Muscle layer of colon (tissue), 2 donors: ENCODE measurements at regions not wholly inside any gene's neighbourhood (a gene's known extent, or its start where the extent isn't known, plus 50 kb on each side); places are given as distances from the start of the nearest gene placed in this dataset.
"Not testable (repeated sequence)": the region's sequence is repeated elsewhere in the genome, so short reads cannot be mapped to it uniquely, and the experiment has no call there.

Source experiments
- H3K27ac ChIP-seq: one replicate; pipeline ENCODE4 v1.7.0; 2013; ENCODE audit warnings: low read depth, mild to moderate bottlenecking, low read length, moderate library complexity
- H3K27me3 ChIP-seq, 2 donors: one replicate each; pipeline ENCODE4 v1.7.0; 2013; ENCODE audit warnings: low read length in 2 of 2, mild to moderate bottlenecking in 2 of 2; ENCODE audit not compliant: insufficient read depth in 2 of 2, control insufficient read depth in 1 of 2
- H3K36me3 ChIP-seq: one replicate; pipeline ENCODE4 v1.7.0; 2013; ENCODE audit warnings: mild to moderate bottlenecking, low read length; ENCODE audit not compliant: insufficient read depth
- H3K4me1 ChIP-seq: one replicate; pipeline ENCODE4 v1.7.0; 2013; ENCODE audit warnings: mild to moderate bottlenecking, low read length; ENCODE audit not compliant: insufficient read depth
- H3K4me3 ChIP-seq, 2 donors: one replicate each; pipeline ENCODE4 v1.7.0; 2013; ENCODE audit warnings: low read length in 2 of 2, low read depth in 1 of 2, mild to moderate bottlenecking in 1 of 2, moderate library complexity in 1 of 2
- H3K9ac ChIP-seq: one replicate; pipeline ENCODE4 v1.7.0; 2013; ENCODE audit warnings: low read length
- H3K9me3 ChIP-seq: one replicate; pipeline ENCODE4 v1.7.0; 2013; ENCODE audit warnings: mild to moderate bottlenecking, low read length
- donor health status: abdominal sarcoma.
- donor health status: Adenocarcinoma of cecum.

DNA sequence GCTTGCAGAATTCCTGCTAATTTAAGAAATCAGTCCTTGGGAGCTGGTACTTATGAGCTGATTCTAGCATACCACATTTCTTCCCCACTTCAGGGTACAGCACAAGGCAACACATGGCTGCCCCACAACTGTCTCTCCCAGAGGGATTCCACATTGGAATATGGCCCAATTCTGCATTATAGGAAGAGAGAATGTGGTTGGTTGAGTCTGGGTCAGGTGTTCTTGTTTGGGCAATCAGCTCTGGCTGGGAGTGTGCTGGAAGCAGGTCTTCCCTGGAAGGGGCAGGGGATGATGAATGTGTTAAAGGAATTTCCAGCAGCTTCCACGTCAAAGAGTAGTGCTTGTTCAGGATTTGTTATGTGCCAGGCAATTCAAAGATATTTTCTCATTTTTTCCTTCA lies 95.7 kb downstream of the BUB3 start:
- no peak overlapping the region for H3K27ac ChIP-seq
- H3K4me1 ChIP-seq = no peaks in the 10 kb centered on the region
- H3K9me3 ChIP-seq = no peaks in the 10 kb centered on the region
- H3K9ac ChIP-seq = no peak overlapping the region
- H3K36me3 ChIP-seq = no peaks in the 10 kb centered on the region
- no peaks in the 10 kb centered on the region for H3K27me3 ChIP-seq
- no peak overlapping the region for H3K4me3 ChIP-seq

DNA sequence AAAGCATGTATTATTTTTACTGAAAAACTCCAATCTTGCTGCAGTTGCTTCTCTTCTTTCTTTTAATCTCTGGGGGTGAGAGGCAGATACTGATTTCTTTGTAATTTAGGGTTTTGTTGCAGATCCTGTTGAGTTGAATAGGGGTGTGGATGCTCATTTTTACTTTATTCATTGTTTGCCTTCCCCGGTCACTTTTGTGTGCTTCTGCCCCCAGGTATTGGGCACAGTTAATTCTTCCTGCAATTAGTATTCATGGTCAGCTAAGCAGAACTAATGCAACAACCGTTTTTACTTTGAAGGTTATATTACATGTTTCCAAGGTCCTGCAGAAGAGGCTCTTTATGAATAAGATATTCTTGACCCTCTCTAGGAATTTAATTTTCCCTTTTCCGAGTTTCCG lies 96.4 kb downstream of the BUB3 start:
- Histone ChIP-seq H3K36me3 (no peaks in the 10 kb centered on the region), H3K27ac (no peak overlapping the region), H3K9ac (no peak overlapping the region), H3K4me1 (no peaks in the 10 kb centered on the region), H3K4me3 (no peak overlapping the region), H3K27me3 (no peaks in the 10 kb centered on the region), H3K9me3 (no peaks in the 10 kb centered on the region)

DNA sequence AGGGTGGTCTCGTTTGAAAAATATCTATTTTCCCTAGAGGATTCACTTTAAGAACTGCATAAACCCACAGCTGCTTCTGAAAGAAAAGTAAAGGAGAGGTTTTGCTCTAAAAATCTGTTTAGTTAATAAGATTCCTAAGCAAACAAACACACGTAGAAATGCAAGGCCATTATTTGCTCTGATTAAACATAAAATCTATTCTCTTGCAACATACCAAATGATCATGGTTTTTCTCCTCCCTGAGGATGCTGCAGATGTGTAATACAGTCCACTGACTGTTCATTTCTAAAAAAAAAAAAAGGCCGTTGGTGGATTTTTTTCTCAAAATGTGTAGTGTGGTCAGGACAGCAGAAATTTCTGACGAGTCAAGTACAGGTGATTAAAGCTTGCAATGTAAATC lies 98.6 kb downstream of the BUB3 start:
- Histone ChIP-seq H3K4me3 (no peak overlapping the region), H3K36me3 (no peaks in the 10 kb centered on the region), H3K4me1 (no peaks in the 10 kb centered on the region), H3K27ac (no peak overlapping the region), H3K9ac (no peak overlapping the region), H3K27me3 (no peaks in the 10 kb centered on the region), H3K9me3 (no peaks in the 10 kb centered on the region)

DNA sequence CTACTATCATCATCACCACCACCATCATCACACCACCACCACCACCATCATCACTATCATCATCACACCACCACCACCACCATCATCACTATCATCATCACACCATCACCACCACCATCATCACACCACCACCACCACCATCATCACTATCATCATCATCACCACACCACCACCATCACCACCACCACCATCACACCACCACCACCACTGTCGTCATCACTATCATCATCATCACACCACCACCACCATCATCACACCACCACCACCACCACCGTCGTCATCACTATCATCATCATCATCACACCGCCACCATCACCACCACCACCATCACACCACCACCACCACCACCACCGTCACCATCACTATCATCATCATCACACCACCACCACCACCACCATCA lies 100.1 kb downstream of the BUB3 start:
- H3K4me3 ChIP-seq, H3K9ac ChIP-seq, H3K4me1 ChIP-seq, H3K27ac ChIP-seq, H3K36me3 ChIP-seq, H3K9me3 ChIP-seq, H3K27me3 ChIP-seq: not testable (repeated sequence)

DNA sequence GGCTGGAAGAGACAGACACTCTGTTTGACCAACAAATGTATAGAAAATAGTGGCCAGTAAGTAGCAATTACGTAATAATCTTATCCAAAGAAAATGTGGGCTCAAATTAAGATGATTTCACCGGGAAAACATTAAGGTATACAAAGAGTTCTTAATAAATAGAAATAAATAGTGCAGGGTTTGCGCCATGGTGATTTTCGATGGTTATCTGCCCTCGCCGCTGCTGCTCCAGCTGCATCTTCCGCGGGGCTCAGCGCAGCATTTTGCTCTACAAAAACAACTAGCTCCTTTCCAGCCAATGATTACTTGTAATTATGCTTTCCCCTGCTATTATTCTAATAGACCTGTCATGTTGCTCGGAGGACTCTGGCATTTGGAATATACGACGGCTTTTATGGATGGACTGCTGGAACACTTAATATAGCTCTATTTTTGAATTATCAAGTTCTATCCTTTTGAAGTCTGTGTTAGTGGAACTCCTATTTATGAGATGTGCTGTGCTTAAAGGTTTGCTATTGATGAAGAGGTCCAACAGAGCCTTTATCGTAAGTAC lies 103.8 kb downstream of the BUB3 start:
- Histone ChIP-seq H3K27ac (no peak overlapping the region), H3K4me1 (no peaks in the 10 kb centered on the region)

DNA sequence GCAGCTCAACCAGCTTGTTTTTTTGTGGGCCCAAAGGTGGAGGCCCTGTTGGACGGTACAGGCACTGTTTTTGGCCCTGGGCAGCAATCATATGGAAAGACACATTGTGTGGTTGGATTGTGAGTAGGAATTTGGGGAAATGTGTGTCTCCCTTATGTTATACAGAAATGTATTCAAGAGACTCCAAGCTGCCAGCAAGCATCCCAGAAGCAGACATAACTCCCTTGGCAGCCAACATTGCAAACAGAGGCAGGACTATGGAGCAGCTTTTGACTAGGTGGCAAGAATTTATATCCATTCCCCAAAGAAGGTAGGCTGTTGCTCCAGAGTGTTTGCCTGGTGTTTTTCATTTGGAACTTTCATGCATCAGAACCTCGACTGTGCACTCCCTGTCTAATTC lies 104.9 kb downstream of the BUB3 start:
- H3K27ac ChIP-seq = no peak overlapping the region
- no peaks in the 10 kb centered on the region for H3K4me1 ChIP-seq
- no peaks in the 10 kb centered on the region for H3K9me3 ChIP-seq
- no peaks in the 10 kb centered on the region for H3K27me3 ChIP-seq
- no peak overlapping the region for H3K4me3 ChIP-seq
- no peaks in the 10 kb centered on the region for H3K36me3 ChIP-seq
- no peak overlapping the region for H3K9ac ChIP-seq

More for the DNA sequence above, 103.8 kb downstream of the BUB3 start:
- Histone ChIP-seq H3K27me3 (no peaks in the 10 kb centered on the region), H3K36me3 (no peaks in the 10 kb centered on the region), H3K9ac (no peak overlapping the region), H3K4me3 (no peak overlapping the region), H3K9me3 (no peaks in the 10 kb centered on the region)

DNA sequence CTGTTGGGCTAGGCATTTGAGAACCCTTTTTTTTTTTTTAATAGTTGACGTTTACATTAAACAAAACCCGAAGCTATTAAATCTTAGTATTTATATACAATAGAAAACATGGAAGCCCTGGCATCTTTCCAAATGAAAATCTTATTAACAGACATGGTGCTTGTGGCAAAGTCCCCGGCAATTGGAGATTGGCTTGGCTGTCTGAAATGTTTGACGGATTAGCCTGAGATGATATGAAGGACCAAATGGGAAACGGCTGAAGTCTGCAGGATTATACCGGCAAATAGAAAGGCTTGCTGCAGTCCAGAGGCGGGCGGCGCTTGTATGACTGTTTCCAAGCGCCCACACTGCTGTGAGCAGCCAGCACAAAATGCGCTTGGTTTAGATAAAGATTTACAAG lies 105.6 kb downstream of the BUB3 start:
- Histone ChIP-seq H3K27ac (no peak overlapping the region), H3K9me3 (no peaks in the 10 kb centered on the region), H3K27me3 (no peaks in the 10 kb centered on the region), H3K9ac (no peak overlapping the region), H3K4me3 (no peak overlapping the region), H3K36me3 (no peaks in the 10 kb centered on the region), H3K4me1 (no peaks in the 10 kb centered on the region)

DNA sequence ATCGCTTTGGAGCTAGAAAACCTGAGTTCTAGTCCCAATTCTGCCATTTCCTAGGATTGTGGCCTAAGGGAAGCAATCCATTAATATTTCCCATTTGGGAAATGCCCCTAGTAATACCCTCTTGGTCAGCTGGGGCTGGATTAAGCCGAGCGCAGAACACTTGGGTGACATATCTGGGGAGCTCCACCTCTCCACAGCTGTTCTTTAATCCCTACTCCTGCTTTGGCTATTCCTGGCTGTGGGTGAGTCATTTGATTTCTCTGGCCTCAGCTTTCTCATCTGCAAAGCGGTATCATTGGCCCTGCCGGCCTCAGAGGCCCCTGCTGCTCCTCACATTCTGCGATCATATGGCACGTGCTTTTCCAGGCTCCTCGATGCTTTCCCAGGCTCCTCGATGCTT lies 108.3 kb downstream of the BUB3 start:
- H3K4me3 ChIP-seq = no peak overlapping the region
- no peak overlapping the region for H3K27ac ChIP-seq
- H3K4me1 ChIP-seq = no peaks in the 10 kb centered on the region
- H3K27me3 ChIP-seq = no peaks in the 10 kb centered on the region
- no peaks in the 10 kb centered on the region for H3K9me3 ChIP-seq
- H3K36me3 ChIP-seq = no peaks in the 10 kb centered on the region
- H3K9ac ChIP-seq = no peak overlapping the region

DNA sequence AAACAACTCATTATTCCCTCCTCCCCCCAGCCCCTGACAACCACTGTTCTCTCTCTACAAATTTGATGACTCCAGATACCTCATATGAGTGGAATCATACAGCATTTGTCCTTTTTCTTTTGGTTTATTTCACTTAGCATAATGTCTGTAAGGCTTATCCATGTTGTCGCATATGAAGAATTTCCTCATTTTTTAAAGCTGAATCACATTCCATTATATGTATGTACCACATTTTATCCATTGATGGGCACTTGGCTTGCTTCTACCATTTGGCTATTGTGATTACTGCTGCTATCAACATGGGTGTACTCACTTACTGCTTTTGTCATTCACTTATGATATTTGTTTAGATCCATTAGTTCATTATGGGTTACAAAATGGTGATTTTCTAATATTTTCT lies 112.8 kb downstream of the BUB3 start:
- Histone ChIP-seq H3K36me3 (no peaks in the 10 kb centered on the region), H3K4me1 (no peaks in the 10 kb centered on the region), H3K9ac (no peak overlapping the region)

DNA sequence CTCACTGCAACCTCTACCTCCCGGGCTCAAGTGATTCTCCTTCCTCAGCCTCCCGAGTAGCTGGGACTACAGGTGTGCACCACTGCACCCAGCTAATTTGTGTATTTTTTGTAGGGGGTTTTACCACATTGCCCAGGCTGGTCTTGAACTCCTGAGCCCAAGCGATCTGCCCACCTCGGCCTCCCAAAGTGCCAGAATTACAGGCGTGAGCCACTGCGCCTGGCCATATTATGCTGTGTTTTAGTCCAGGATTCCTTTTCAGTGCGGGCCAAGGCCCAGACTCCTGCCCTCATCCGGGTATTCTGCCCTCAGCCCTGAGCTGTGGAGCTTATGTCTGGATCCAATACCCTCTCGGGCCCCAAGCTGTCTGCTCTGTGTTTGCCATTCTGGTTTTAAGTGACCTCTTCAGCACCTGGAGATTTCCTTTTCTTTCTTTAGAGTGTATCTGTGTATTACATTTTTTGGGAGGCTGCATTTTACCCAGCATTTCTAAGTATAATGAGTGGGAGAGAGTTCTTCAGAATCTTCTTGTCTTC lies 114.9 kb downstream of the BUB3 start:
- Histone ChIP-seq H3K4me1 (no peaks in the 10 kb centered on the region), H3K27ac (no peak overlapping the region), H3K36me3 (no peaks in the 10 kb centered on the region), H3K9ac (no peak overlapping the region), H3K9me3 (no peaks in the 10 kb centered on the region), H3K27me3 (peaks cover 0 to 4% of the 10 kb centered on the region in 2 donors), H3K4me3 (no peak overlapping the region)

More for the DNA sequence above, 112.8 kb downstream of the BUB3 start:
- Histone ChIP-seq H3K4me3 (no peak overlapping the region), H3K9me3 (no peaks in the 10 kb centered on the region), H3K27me3 (no peaks in the 10 kb centered on the region), H3K27ac (no peak overlapping the region)

DNA sequence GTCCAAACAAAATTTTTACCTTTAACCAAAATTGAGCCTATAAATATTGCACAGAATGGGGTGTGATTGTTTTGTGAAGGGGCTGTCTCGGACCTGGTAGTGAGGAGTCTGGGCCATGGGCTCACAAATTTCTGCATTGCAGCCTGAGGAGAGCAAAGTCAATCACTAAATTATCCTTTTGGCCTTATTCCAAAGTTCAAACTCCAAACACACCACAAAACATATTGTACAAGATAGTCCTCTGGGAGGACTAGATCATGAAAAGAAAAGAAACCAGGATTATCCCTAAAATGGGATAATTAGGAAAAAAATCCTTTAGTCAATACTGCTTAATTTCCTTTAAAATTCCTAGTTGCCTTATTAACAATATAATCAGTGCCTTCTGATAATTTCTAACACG lies 115.5 kb downstream of the BUB3 start:
- Histone ChIP-seq H3K9me3 (no peaks in the 10 kb centered on the region), H3K4me1 (no peaks in the 10 kb centered on the region), H3K4me3 (no peak overlapping the region), H3K27ac (no peak overlapping the region), H3K36me3 (no peaks in the 10 kb centered on the region), H3K9ac (no peak overlapping the region), H3K27me3 (peaks cover 0 to 4% of the 10 kb centered on the region in 2 donors)

DNA sequence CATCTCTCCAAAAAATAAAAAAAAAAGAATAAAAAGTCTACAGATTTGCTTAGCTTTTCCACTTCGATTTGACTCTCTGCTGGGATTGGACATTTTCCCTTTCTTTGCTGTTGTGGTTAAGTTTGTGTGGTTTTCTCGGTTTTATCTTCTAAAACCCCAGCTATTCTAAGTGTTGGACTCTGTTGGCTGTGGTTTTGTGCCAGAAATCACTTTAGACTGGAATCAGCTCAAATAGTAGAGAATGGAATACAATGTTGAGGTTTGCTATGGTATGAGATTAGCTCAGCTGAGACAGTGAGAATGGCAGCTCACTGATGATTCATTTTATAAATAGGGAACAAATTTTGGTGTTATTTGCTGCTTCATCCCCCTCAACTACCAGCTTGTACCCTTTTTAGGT lies 116.0 kb downstream of the BUB3 start:
- H3K4me1 ChIP-seq = no peaks in the 10 kb centered on the region
- H3K9ac ChIP-seq = no peak overlapping the region
- H3K9me3 ChIP-seq = no peaks in the 10 kb centered on the region
- peaks cover 2 to 4% of the 10 kb centered on the region in 2 donors for H3K27me3 ChIP-seq
- no peak overlapping the region for H3K27ac ChIP-seq
- H3K36me3 ChIP-seq = no peaks in the 10 kb centered on the region
- H3K4me3 ChIP-seq = no peak overlapping the region
